K562 (cell line): ENCODE measurements at regions not wholly inside any gene's neighbourhood (a gene's known extent, or its start where the extent isn't known, plus 50 kb on each side); places are given as distances from the start of the nearest gene placed in this dataset.

Source experiments
- ATAC-seq: fragments of 200-7000 bp; cut with Tn5 transposase; 3 replicates; pipeline ENCODE4 v1.9.1; 2020; ENCODE audit warnings: moderate library complexity
- BruUV-seq: library from RNA; stranded (reverse); fragments of 400-500 nt; replicated peaks from 2 replicates; lab custom pipeline; 2021; lab: Mats Ljungman, UMichigan
- CTCF ChIA-PET: fragments of 300-600 bp; formaldehyde crosslinking; extraction: SDS; loops from one replicate; lab custom pipeline; 2021; ENCODE audit warnings: low intra/inter-chr PET ratio; lab: Yijun Ruan, JAX
- POLR2A ChIA-PET: fragments of 300-600, 350-650 bp; sonication (Branson Sonifier 250); formaldehyde crosslinking; extraction: SDS; loops from one replicate; lab custom pipeline; 2021; ENCODE audit warnings: antibody characterized with exemption, inconsistent platforms; lab: Yijun Ruan, JAX
- DNase-seq, 4 experiments: peaks; one replicate each; pipeline versions ENCODE4 v3.0.0 to v3.0.0-alpha.2; 2011 to 2018; ENCODE audit warnings: low spot score in 3 of 4, mixed read lengths in 3 of 4; ENCODE audit errors: extremely low read depth in 1 of 4
- FAIRE-seq: peaks from 2 replicates; lab custom pipeline; 2011; peaks lifted over from hg19 to GRCh38; lab: Jason Lieb, UNC
- H2AFZ ChIP-seq: 2 replicates; pipeline ENCODE4 v1.6.0; 2011; ENCODE audit warnings: low read depth, low read length, control low read depth, inconsistent platforms
- H3K27ac ChIP-seq: fragments of 200-600 bp; 3 replicates; pipeline ENCODE4 v1.8.0; 2011; ENCODE audit warnings: low read depth, mild to moderate bottlenecking, control low read depth, inconsistent platforms, low read length, moderate library complexity, mixed read lengths; ENCODE audit errors: extremely low read depth
- H3K27me3 ChIP-seq, 2 experiments: fragments of 300-600 bp in 1 of 2; 2 replicates in 1 of 2; 3 replicates in 1 of 2; pipeline versions ENCODE4 v1.6.0 to v1.8.0; 2011; ENCODE audit warnings: inconsistent platforms in 2 of 2, low read length in 2 of 2, mild to moderate bottlenecking in 1 of 2, mixed read lengths in 1 of 2, moderate library complexity in 1 of 2; ENCODE audit not compliant: control insufficient read depth in 2 of 2, insufficient read depth in 2 of 2
- H3K36me3 ChIP-seq: fragments of 300-600 bp; 3 replicates; pipeline ENCODE4 v1.8.0; 2011; ENCODE audit warnings: mild to moderate bottlenecking, low read length, inconsistent platforms; ENCODE audit not compliant: control insufficient read depth, insufficient read depth
- H3K4me1 ChIP-seq, 2 experiments: fragments of 200-600 bp in 1 of 2; replicated peaks in 1 of 2; 2 replicates in 1 of 2; 3 replicates in 1 of 2; pipeline versions ENCODE4 v1.5.1 to v1.8.0; 2011; ENCODE audit warnings: inconsistent platforms in 2 of 2, low read length in 2 of 2, mild to moderate bottlenecking in 1 of 2, mixed read lengths in 1 of 2, moderate library complexity in 1 of 2; ENCODE audit not compliant: control insufficient read depth in 2 of 2, insufficient read depth in 2 of 2
- H3K4me2 ChIP-seq: 2 replicates; pipeline ENCODE4 v1.6.1; 2011; ENCODE audit warnings: low read length, control low read depth, inconsistent platforms, mixed read lengths; ENCODE audit not compliant: insufficient read depth
- H3K4me3 ChIP-seq: fragments of 200-600 bp; sonication (generic), shearing (Covaris generic); 2 replicates; pipeline ENCODE4 v1.5.1; 2016; ENCODE audit warnings: control low read depth, inconsistent platforms
- H3K79me2 ChIP-seq: fragments of 200-600 bp; 3 replicates; pipeline ENCODE4 v1.8.0; 2011; ENCODE audit warnings: low read length, inconsistent platforms; ENCODE audit not compliant: control insufficient read depth, insufficient read depth
- H3K9ac ChIP-seq, 2 experiments: 2 replicates each; pipeline versions ENCODE4 v1.6.0 to v1.6.1; 2011; ENCODE audit warnings: low read depth in 2 of 2, low read length in 2 of 2, control low read depth in 1 of 2, inconsistent platforms in 1 of 2, mild to moderate bottlenecking in 1 of 2, mixed read lengths in 1 of 2; ENCODE audit not compliant: insufficient read depth in 1 of 2
- H3K9me1 ChIP-seq: one replicate; pipeline ENCODE4 v1.6.0; 2011; ENCODE audit warnings: inconsistent platforms, mild to moderate bottlenecking, low read length, moderate library complexity; ENCODE audit not compliant: control insufficient read depth, insufficient read depth
- H3K9me3 ChIP-seq: replicated peaks from 2 replicates; pipeline ENCODE4 v1.5.1; 2011; ENCODE audit warnings: low read depth, low read length, inconsistent platforms; ENCODE audit not compliant: control insufficient read depth, insufficient read depth
- H4K20me1 ChIP-seq: replicated peaks from 2 replicates; pipeline ENCODE4 v1.6.1; 2011; ENCODE audit warnings: low read length, inconsistent platforms, mixed read lengths; ENCODE audit not compliant: control insufficient read depth, insufficient read depth
- HDAC3 ChIP-seq: fragments of 450-650 bp; IDR thresholded peaks from 2 replicates; pipeline ENCODE4 v1.6.1; 2018; ENCODE audit warnings: borderline replicate concordance, mild to moderate bottlenecking, moderate library complexity; ENCODE audit not compliant: partially characterized antibody
- HSF4 ChIP-seq: fragments of 250-450 bp; sonication (Bioruptor Pico); IDR thresholded peaks from 2 replicates; pipeline ENCODE4 v2.1.2; 2022; ENCODE audit warnings: mild to moderate bottlenecking, moderate library complexity, borderline replicate concordance
- NCOR1 ChIP-seq: fragments of 450-650 bp; IDR thresholded peaks from 2 replicates; pipeline ENCODE4 v1.6.1; 2016; ENCODE audit warnings: mild to moderate bottlenecking, moderate library complexity
- NEUROD1 ChIP-seq: fragments of 150-350 bp; IDR thresholded peaks from 2 replicates; pipeline ENCODE4 v1.6.1; 2014; ENCODE audit warnings: borderline replicate concordance, low read length, low read depth; ENCODE audit not compliant: partially characterized antibody
- POLR2H ChIP-seq: IDR thresholded peaks from 2 replicates; pipeline ENCODE4 v1.6.1; 2016; ENCODE audit warnings: missing genetic modification characterization, low read depth, mild to moderate bottlenecking, control low read depth, missing compliant biosample characterization, moderate library complexity
- PPARD ChIP-seq: fragments of 250-450 bp; sonication (Bioruptor Pico); IDR thresholded peaks from 2 replicates; pipeline ENCODE4 v1.8.0; 2022; ENCODE audit warnings: inconsistent platforms, mild to moderate bottlenecking, moderate library complexity
- RBM14 ChIP-seq: fragments of 200-400 bp; formaldehyde crosslinking; IDR thresholded peaks from 2 replicates; pipeline ENCODE4 v1.6.1; 2018; ENCODE audit warnings: low read depth, mild to moderate bottlenecking, low read length, moderate library complexity, borderline replicate concordance; ENCODE audit not compliant: insufficient read depth
- RCOR1 ChIP-seq, 2 experiments: IDR thresholded peaks; 2 replicates each; pipeline ENCODE4 v1.6.1; 2012; ENCODE audit warnings: low read depth in 2 of 2, low read length in 2 of 2, borderline replicate concordance in 1 of 2, improper control_type of control experiment in 1 of 2
- ZBTB7A ChIP-seq: IDR thresholded peaks from 2 replicates; pipeline ENCODE4 v1.6.1; 2011; ENCODE audit warnings: low read depth, mild to moderate bottlenecking, low read length, moderate library complexity, borderline replicate concordance; ENCODE audit not compliant: control insufficient read depth
- ZC3H4 ChIP-seq: sonication (generic); formaldehyde crosslinking; IDR thresholded peaks from 2 replicates; pipeline ENCODE4 v1.9.0; 2021; ENCODE audit warnings: missing genetic modification reagents, borderline replicate concordance
- ZFP36 ChIP-seq: fragments of 150-350 bp; IDR thresholded peaks from 2 replicates; pipeline ENCODE4 v1.6.1; 2018; ENCODE audit warnings: low read length, low read depth; ENCODE audit not compliant: partially characterized antibody
- WGBS: fragments of 100-300 bp; shearing (Covaris generic); methylation state at CpG from one replicate; pipeline ENCODE4 v1.1.6; 2016; ENCODE audit warnings: low coverage, mixed read lengths; ENCODE audit not compliant: insufficient coverage; ENCODE audit errors: missing lambda C conversion rate; 5-methylcytosine and 5-hydroxymethylcytosine counted together
- in situ Hi-C: fragments of 300-500 bp; cut with MboI; formaldehyde crosslinking; loops from 4 replicates; pipeline ENCODE4 v1.15.0; 2018; ENCODE audit warnings: inconsistent platforms, mixed read lengths
- intact Hi-C: fragments of 100-400 bp; cut with micrococcal nuclease; formaldehyde crosslinking; loops from 2 replicates; pipeline ENCODE4 v1.14.2; 2022
- TF ChIP-seq, protein P1 (sequence below), 2 experiments: fragments of 250-450 bp in 1 of 2; fragments of 450-650 bp in 1 of 2; sonication (Bioruptor Pico) in 1 of 2; IDR thresholded peaks; 2 replicates each; pipeline versions ENCODE4 v1.6.1 to v1.8.0; 2016 to 2021; ENCODE audit warnings: mild to moderate bottlenecking in 2 of 2, moderate library complexity in 2 of 2, missing compliant biosample characterization in 1 of 2, missing genetic modification characterization in 1 of 2
- TF ChIP-seq, protein P2 (sequence below), 3 experiments: fragments of 200-800 bp in 1 of 3; sonication (Bioruptor generic) in 1 of 3; sonication (generic) in 1 of 3; formaldehyde crosslinking in 1 of 3; IDR thresholded peaks; 2 replicates each; pipeline versions ENCODE4 v1.6.1 to v1.8.0; 2016 to 2022; ENCODE audit warnings: mild to moderate bottlenecking in 2 of 3, missing compliant biosample characterization in 2 of 3, missing genetic modification characterization in 2 of 3, missing genetic modification reagents in 1 of 3
- TF ChIP-seq, protein P3 (sequence below): conservative IDR thresholded peaks from 2 replicates; pipeline ENCODE4 v1.6.1; 2011; ENCODE audit warnings: low read depth, mild to moderate bottlenecking, low read length; ENCODE audit not compliant: control insufficient read depth

DNA sequence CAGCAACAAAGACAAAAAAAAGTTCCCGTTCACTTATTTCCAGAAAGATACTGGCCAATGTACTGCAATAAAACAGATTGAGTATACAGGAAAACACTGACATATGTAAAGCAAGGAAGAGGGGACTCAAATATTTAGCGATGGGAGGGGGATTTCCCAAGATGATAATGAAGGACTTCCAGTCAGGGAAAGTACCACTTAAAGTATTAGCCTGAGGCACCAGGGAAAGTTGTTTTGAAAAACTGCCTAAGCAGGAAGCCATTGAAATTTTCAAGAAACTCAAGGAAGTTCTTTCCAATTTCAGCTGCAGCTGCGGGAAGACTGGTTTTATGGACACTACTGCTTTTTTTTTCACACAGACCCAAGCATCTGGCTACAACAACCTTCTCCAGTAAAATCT lies 1007.4 kb upstream of the NOVA1 start:
- H3K4me3 ChIP-seq, result no peak overlapping the region
- H3K9me3 ChIP-seq, result no peaks in the 10 kb centered on the region
- no peak overlapping the region for H3K27ac ChIP-seq
- H3K27me3 ChIP-seq, result no peaks in the 10 kb centered on the region
- TF ChIP-seq RBM14 (no peak), ZC3H4 (CRISPR knock-in tag) (no peak), POLR2H (tag) (no peak), HDAC3 (no peak), HSF4 (CRISPR knock-in tag) (no peak), ZBTB7A (no peak), RCOR1 (IDR thresholded peaks at IDR 0.05; ENCODE audit: borderline replicate concordance in 1 of 2, low read depth in 2 of 2, low read length in 2 of 2) (no peak), NCOR1 (no peak), PPARD (CRISPR knock-in tag) (no peak), NEUROD1 (no peak), ZFP36 (no peak)
- TF ChIP-seq, protein P1, sequence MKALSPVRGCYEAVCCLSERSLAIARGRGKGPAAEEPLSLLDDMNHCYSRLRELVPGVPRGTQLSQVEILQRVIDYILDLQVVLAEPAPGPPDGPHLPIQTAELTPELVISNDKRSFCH (CRISPR knock-in tag; IDR thresholded peaks at IDR 0.05), result no peak
- TF ChIP-seq, protein P1 (tag; IDR thresholded peaks at IDR 0.05), result no peak
- TF ChIP-seq, protein P2, sequence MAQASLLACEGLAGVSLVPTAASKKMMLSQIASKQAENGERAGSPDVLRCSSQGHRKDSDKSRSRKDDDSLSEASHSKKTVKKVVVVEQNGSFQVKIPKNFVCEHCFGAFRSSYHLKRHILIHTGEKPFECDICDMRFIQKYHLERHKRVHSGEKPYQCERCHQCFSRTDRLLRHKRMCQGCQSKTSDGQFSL (CRISPR knock-in tag; IDR thresholded peaks at IDR 0.05), result no peak
- TF ChIP-seq, protein P2 (tag; IDR thresholded peaks at IDR 0.05), result no peak
- TF ChIP-seq, protein P3, sequence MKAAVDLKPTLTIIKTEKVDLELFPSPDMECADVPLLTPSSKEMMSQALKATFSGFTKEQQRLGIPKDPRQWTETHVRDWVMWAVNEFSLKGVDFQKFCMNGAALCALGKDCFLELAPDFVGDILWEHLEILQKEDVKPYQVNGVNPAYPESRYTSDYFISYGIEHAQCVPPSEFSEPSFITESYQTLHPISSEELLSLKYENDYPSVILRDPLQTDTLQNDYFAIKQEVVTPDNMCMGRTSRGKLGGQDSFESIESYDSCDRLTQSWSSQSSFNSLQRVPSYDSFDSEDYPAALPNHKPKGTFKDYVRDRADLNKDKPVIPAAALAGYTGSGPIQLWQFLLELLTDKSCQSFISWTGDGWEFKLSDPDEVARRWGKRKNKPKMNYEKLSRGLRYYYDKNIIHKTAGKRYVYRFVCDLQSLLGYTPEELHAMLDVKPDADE, result no peak
- FAIRE-seq (no peak), ATAC-seq (no peak), DNase-seq (no peak)
- no peaks in the 10 kb centered on the region for H3K79me2 ChIP-seq
- H4K20me1 ChIP-seq, result no peaks in the 10 kb centered on the region
- intact Hi-C loops (no loop called here), in situ Hi-C loops (no loop called here)
- no peaks in the 10 kb centered on the region for H3K36me3 ChIP-seq
- H3K9me1 ChIP-seq, result no peaks in the 10 kb centered on the region
- H3K9ac ChIP-seq, result no peak overlapping the region
- H2AFZ ChIP-seq, result no peak overlapping the region
- ChIA-PET CTCF (no interaction called here), POLR2A (no interaction called here)
- no peaks in the 10 kb centered on the region for H3K4me1 ChIP-seq
- BruUV-seq, result no TSS peak
- 8% methylated on average over 2 of the region's 3 CpGs for WGBS
- no peak overlapping the region for H3K4me2 ChIP-seq
